HG03520 (cell line): ENCODE measurements at regions not wholly inside any gene's neighbourhood (a gene's known extent, or its start where the extent isn't known, plus 50 kb on each side); places are given as distances from the start of the nearest gene placed in this dataset.
A peak's percentile ranks its signal among the peaks of the same experiment; 100 is the strongest.

Experiments
- ATAC-seq: cut with Tn5 transposase; IDR thresholded peaks from one replicate; pipeline ENCODE4 v1.9.1; 2021; ENCODE audit warnings: mild to moderate bottlenecking, moderate library complexity; ENCODE audit not compliant: unreplicated experiment

- ATAC-seq: peak; percentile 50
Measured at GRCh38 chr15:93460717-93461116, 371.7 kb upstream of the RGMA start.

GRCh38 chr15:93459396-93459795 is 370.4 kb upstream of the RGMA start:
- ATAC-seq: no peak

GRCh38 chr15:93458597-93458996 is 369.6 kb upstream of the RGMA start:
- ATAC-seq: no peak

- ATAC-seq: no peak
Measured at GRCh38 chr15:93454788-93455187, 365.8 kb upstream of the RGMA start.

GRCh38 chr15:93452537-93453211 is 363.7 kb upstream of the RGMA start:
- no peak for ATAC-seq

DNA sequence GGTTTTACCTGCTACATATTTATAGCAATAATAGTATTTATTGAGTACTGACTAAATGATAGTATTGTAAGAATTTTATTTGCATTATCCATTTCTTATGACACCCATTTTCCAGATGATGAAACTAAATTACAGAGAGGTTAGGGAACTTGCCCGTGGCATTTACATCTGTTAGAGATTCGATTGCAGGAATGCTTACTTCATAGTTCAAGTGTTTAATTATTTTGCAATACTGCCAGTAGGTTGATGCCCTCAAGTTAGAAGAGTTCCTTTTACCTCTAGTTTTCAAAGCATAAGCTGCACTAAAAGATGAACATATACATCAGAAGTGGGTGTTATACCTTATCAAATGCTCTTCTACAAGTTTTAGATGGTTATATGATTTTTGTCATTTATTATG is 362.8 kb upstream of the RGMA start:
- ATAC-seq: no peak

DNA sequence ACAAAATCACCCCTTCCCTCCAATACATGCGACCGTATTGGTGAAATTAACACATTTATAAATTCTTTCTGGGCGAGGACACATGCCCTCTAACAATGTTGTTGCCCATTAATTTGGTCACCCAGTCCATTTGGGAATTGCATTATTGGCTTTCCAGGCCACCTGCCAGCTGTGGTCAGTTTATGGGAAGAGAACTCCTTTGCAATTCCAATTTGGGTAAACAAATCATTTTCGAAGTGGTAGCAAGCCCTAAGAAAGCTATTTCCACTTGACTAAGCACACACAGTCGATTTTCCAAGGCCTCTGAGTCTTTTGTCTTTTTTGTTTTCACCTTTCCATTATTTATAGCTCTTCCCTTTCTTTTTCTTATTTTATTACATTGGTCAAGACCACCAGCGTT is 362.3 kb upstream of the RGMA start:
- no peak for ATAC-seq

- ATAC-seq: no peak
Measured at GRCh38 chr15:93449798-93450197, 360.8 kb upstream of the RGMA start.

GRCh38 chr15:93438310-93438709 is 349.3 kb upstream of the RGMA start:
- no peak for ATAC-seq

- no peak for ATAC-seq
Measured at GRCh38 chr15:93432474-93432873, 343.5 kb upstream of the RGMA start.

DNA sequence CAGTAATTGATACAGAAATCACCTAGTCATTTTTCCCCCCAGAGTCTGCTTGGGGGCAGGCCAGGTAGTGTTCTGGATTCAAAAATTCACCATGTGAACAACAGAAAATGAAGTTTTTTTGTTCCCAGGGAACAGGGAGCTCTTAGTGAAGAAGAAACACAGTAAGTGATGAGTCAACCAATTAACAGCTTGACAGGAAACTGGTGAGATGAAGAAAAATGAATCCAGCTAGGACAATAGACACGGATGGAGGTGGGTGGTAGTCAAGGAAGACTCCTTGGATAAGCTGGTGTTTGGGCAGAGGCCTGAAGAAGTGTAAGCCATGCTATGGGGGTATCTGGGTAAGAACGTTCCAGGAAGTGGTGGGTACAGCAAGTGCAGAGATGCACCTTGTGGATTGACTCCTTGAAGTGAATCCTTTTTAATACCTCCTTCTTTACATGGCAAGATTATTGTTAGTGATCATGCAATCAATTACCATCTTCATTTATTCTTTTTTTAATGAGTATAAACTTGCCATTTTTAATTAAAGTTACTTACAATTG is 339.9 kb upstream of the RGMA start:
- ATAC-seq: no peak

DNA sequence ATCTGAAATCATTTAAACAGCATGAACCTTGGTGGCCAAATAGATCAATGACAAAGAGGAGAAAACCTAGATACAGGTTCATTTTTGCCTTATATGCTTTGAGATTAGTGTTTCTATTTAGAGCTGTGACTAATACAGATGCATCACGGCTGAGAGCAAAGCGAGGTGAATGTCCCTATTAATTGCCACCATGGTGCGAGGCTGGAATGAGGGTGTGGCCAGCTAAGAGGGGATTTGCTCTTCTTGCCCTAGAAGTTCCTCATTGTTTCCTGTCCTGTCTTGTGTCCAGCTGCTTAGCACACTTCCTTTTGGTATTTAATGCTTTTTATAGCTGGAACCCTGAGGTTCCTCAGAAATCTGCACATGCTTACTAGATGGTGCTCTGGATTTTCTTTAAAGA is 339.1 kb upstream of the RGMA start:
- ATAC-seq: no peak

- no peak for ATAC-seq
Measured at GRCh38 chr15:93424131-93424530, 335.1 kb upstream of the RGMA start.

DNA sequence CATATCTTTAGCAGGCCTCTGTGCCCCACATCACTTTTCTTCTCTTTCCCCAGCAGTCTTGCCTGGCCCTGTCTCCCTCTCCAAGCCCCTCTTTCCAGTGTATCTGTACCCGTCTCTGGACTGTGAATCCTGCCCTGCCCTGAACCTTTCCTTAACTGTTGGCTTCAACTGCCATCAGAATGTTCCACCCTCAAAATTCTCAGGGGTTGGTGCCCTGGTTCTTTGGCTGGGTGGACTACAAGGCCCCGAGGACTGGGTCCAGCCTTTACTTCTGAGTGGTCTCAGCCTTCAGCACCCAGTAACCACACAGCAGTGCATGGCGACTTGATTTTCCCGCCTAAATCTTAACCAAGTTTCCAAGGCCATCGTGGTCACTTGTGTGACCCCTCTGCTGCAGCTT is 333.5 kb upstream of the RGMA start:
- no peak for ATAC-seq

- ATAC-seq: no peak
Measured at GRCh38 chr15:93420477-93420876, 331.5 kb upstream of the RGMA start.

- ATAC-seq: no peak
Measured at GRCh38 chr15:93420050-93420452, 331.0 kb upstream of the RGMA start.

DNA sequence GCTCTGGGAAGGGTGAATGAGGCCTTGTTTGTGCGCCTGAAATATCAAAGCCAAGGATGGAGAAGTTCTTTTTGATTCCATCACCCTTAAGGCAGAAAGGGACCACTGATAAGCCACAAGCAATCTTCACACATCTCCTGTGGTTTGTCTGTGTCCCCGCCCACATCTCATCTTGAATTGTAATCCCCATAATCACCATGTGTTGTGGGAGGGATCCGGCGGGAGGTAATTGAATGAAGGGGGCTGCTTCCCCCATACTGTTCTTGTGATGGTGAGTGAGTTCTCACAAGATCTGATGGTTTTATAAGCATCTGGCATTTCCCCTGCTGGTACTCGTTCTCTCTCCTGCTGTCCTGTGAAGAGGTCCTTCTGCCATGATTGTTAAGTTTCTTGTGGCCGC is 329.6 kb upstream of the RGMA start:
- no peak for ATAC-seq

DNA sequence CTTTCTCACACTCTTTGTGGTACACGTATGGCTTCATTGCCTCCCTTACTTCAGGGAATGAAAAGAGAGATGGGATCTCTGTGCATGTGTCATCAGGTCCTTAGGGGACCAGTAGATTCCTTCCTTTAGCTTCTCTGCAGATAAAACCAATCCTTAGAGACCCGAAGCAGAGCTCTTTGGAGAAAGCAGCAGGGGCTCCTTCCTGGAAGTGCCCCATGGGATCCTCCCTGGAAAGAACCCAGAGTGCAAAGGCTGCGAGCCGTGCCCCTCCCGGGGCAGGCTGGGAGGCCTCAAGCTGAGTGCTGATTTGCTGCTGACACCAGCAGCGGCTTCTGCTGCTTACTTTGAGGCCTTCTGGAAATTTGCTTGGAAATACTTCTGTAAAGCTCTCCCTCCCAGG is 328.6 kb upstream of the RGMA start:
- no peak for ATAC-seq

GRCh38 chr15:93417156-93417555 is 328.1 kb upstream of the RGMA start:
- ATAC-seq: no peak

DNA sequence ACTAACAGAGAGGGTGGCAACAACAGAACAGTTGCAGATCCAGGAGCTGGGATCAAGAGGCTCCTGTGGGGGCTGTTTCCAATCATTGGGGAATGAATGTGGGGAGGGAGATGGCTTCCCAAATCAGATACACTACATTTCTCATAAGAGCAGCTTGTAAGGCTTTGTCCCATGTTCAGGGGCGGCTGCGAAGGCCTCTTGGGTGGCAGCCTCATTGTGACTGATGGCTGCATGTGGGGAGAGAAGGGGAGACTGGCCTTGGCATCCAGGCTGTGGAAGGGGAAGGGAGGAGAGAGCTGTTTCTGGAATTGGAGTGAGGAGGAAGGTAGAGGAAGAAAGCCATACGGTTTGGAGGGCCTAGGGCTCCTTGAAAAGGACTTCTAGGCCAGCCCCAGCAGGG is 326.6 kb upstream of the RGMA start:
- ATAC-seq: no peak

DNA sequence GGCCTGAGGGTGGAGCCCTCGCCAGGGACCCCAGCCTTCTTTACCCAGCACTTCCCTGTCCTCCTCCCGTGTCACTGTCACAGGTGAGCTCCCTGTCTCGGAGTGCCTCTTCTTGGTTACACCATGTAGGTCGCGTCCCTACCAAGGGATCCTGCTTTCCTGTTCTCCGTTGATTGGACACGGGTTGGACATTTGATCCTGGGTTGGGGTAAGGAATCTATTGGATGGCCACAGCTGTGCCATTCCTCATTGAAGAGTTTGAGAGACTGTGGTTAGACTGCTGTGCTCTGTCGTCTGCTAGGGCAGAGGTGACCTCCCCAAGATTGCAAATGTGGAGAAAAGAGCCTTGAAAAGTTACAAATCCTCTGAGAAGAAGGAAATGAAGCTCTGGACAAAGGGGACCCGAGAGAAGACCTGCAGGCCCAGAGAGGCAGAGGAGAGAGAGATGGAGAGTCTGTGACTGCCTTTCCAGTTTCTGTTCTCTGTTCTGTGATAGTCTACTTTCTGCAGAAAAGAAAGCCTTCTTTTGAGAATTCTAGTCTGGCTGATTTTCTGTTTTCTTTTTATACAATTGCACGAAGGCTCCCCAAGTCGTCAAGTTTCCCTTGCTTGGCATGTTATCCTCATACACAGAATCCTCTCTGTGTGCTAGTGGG is 325.7 kb upstream of the RGMA start:
- ATAC-seq: no peak

DNA sequence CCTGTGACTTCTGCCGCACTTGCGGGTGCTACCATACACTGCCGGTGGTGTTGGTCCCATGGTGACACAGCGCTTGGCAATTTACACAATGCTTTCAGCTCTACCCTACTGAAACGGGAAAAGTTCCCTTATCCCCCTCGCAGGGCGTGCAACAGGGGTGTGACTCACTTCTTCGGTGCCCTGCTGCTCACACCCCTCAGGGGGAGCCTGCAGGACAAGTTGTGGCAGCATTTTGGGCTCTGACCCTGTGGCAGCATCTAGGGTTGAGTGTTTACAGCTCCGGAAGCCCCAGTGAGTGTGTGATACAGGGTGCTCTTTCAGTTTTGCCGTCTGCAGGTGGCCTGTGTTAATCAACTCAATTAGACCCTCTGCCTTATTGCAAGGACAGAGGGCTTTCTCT is 324.7 kb upstream of the RGMA start:
- no peak for ATAC-seq

- no peak for ATAC-seq
Measured at GRCh38 chr15:93399121-93399520, 310.1 kb upstream of the RGMA start.
